GM12875 (cell line): ENCODE measurements at regions not wholly inside any gene's neighbourhood (a gene's known extent, or its start where the extent isn't known, plus 50 kb on each side); places are given as distances from the start of the nearest gene placed in this dataset.

Experiments
- H3K4me3 ChIP-seq: one replicate; pipeline ENCODE4 v1.5.1; 2011; ENCODE audit warnings: low read depth, low read length, control low read depth
- CTCF ChIP-seq: IDR thresholded peaks from 2 replicates; pipeline ENCODE4 v1.5.1; 2011; ENCODE audit warnings: low read depth, mild to moderate bottlenecking, control low read depth, inconsistent platforms, low read length, moderate library complexity, borderline replicate concordance; ENCODE audit not compliant: insufficient read depth

- TF ChIP-seq CTCF: no peak
- no peak overlapping the region for H3K4me3 ChIP-seq
Measured at GRCh38 chr9:102114557-102114956, 376.1 kb upstream of the GRIN3A start.

DNA sequence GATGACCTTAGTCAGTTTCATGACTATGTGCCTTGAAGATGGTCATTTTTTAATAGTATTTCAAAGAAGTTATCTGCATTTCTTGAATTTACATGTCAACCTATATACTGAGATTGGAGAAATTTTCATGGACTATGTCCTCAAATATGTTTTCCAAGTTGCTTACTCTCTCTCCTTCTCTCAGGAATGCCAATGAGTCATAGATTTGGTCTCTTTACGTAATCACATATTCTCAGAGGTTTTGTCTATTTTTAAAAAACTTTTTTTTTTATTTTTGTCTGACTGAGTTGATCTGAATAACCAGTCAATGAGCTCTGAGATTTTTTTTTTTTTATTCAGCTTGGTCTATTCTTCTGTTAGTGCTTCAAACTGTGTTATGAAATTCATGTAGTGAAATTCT lies 374.7 kb upstream of the GRIN3A start:
- no peak for TF ChIP-seq CTCF

DNA sequence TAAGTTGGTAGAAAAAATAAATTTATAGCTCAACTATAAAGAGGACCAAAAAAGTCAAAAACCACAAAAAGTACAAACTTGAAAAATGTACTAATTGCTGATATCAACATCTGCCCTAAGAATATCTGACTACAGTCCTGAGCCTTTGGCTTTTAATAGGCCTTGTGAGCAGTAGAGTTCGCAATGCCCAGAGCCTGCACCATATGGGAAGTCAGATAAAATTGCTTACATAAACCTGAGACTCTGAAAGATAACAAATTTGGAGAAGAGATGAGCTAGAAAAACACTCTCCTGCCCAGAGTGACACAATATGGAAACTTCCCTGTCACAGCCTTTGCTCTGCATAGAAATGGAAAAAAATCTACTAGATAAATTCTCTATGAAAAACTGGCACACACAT lies 368.0 kb upstream of the GRIN3A start:
- no peak overlapping the region for H3K4me3 ChIP-seq
- TF ChIP-seq CTCF: no peak

More for the DNA sequence above, 374.7 kb upstream of the GRIN3A start:
- no peak overlapping the region for H3K4me3 ChIP-seq

DNA sequence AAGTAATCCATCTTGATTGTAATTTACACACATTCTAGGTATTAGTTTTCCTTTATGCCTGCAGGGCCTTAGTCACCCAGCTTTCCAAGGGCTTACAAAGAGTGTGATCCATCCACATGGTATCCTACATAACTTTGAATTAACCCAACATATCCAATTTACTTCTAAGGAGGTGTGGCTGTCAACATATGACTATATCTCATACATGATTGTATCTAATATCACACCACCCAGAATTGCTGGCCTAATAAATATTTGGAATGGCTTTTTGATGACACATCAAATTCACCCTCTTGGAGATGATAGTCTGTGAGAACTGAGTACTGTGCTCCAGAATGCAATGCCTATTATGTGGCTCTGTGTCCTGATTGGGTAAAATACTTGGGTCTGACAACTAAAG lies 363.3 kb upstream of the GRIN3A start:
- no peak for TF ChIP-seq CTCF
- no peak overlapping the region for H3K4me3 ChIP-seq

- no peak overlapping the region for H3K4me3 ChIP-seq
- TF ChIP-seq CTCF: no peak
Measured at GRCh38 chr9:102087141-102087540, 348.7 kb upstream of the GRIN3A start.

- H3K4me3 ChIP-seq: no peak overlapping the region
- no peak for TF ChIP-seq CTCF
Measured at GRCh38 chr9:102085548-102085947, 347.1 kb upstream of the GRIN3A start.

GRCh38 chr9:102072059-102072764 lies 333.8 kb upstream of the GRIN3A start:
- no peak overlapping the region for H3K4me3 ChIP-seq
- no peak for TF ChIP-seq CTCF
